Skeletal muscle tissue (tissue), 3 donors: ENCODE measurements at regions not wholly inside any gene's neighbourhood (a gene's known extent, or its start where the extent isn't known, plus 50 kb on each side); places are given as distances from the start of the nearest gene placed in this dataset.
"Not testable (repeated sequence)": the region's sequence is repeated elsewhere in the genome, so short reads cannot be mapped to it uniquely, and the experiment has no call there.

Experiments used
- H3K27ac ChIP-seq: one replicate; pipeline ENCODE4 v1.7.0; 2013; ENCODE audit warnings: mild to moderate bottlenecking, low read depth, low read length, inconsistent platforms
- H3K27me3 ChIP-seq, 3 donors: one replicate each; pipeline ENCODE4 v1.7.0; 2013; ENCODE audit warnings: low read length in 3 of 3; ENCODE audit not compliant: control insufficient read depth in 3 of 3, insufficient read depth in 3 of 3
- H3K36me3 ChIP-seq, 3 donors: one replicate each; pipeline ENCODE4 v1.7.0; 2013; ENCODE audit warnings: low read length in 3 of 3; ENCODE audit not compliant: control insufficient read depth in 3 of 3, insufficient read depth in 3 of 3
- H3K4me1 ChIP-seq, 3 donors: one replicate each; pipeline ENCODE4 v1.7.0; 2013; ENCODE audit warnings: low read length in 3 of 3, mild to moderate bottlenecking in 3 of 3; ENCODE audit not compliant: control insufficient read depth in 3 of 3, insufficient read depth in 3 of 3
- H3K4me3 ChIP-seq, 3 donors: one replicate each; pipeline ENCODE4 v1.7.0; 2013; ENCODE audit warnings: low read length in 3 of 3
- H3K9ac ChIP-seq, 3 donors: one replicate each; pipeline ENCODE4 v1.7.0; 2013; ENCODE audit warnings: low read length in 3 of 3, mild to moderate bottlenecking in 3 of 3, moderate library complexity in 2 of 3, low read depth in 1 of 3
- H3K9me3 ChIP-seq, 3 donors: one replicate each; pipeline ENCODE4 v1.7.0; 2013; ENCODE audit warnings: low read length in 3 of 3; ENCODE audit not compliant: control insufficient read depth in 3 of 3
- donor health status: Osteomylitis.

- not testable (repeated sequence) for H3K27me3 ChIP-seq, H3K9ac ChIP-seq, H3K36me3 ChIP-seq, H3K4me3 ChIP-seq, H3K4me1 ChIP-seq, H3K9me3 ChIP-seq
- peak overlapping the region; percentile 79 for H3K27ac ChIP-seq
Measured at GRCh38 chr3:172579753-172580152, 56.5 kb upstream of the TNFSF10 start.

GRCh38 chr3:172578714-172579113, 55.5 kb upstream of the TNFSF10 start:
- not testable (repeated sequence) for H3K36me3 ChIP-seq, H3K27me3 ChIP-seq, H3K4me3 ChIP-seq, H3K4me1 ChIP-seq, H3K27ac ChIP-seq, H3K9me3 ChIP-seq, H3K9ac ChIP-seq

GRCh38 chr3:172577987-172578570, 54.8 kb upstream of the TNFSF10 start:
- Histone ChIP-seq H3K27me3 (no peaks in the 10 kb centered on the region), H3K36me3 (no peaks in the 10 kb centered on the region), H3K27ac (no peak overlapping the region), H3K9me3 (no peaks in the 10 kb centered on the region), H3K9ac (no peak overlapping the region), H3K4me3 (no peak overlapping the region), H3K4me1 (peaks cover 0 to 4% (median 0%) of the 10 kb centered on the region in 3 donors)

DNA sequence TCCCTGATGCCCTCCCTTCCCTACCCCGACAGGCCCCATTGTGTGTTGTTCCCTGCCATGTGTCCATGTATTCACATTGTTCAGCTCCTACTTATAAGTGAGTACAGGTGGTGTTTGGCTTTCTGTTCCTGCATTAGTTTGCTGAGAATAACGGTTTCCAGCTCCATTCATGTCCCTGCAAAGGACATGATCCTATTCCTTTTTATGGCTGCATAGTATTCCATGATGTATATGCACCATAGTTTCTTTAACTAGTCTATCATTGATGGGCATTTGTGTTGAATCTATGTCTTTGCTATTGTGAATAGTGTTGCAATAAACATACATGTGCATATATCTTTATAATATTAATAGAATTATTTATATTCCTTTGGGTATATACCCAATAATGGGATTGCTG, 52.1 kb upstream of the TNFSF10 start:
- peaks cover 0 to 4% (median 0%) of the 10 kb centered on the region in 3 donors for H3K4me1 ChIP-seq
- no peaks in the 10 kb centered on the region for H3K36me3 ChIP-seq
- no peak overlapping the region for H3K4me3 ChIP-seq
- H3K27me3 ChIP-seq: no peaks in the 10 kb centered on the region
- H3K9ac ChIP-seq: no peak overlapping the region
- no peak overlapping the region for H3K27ac ChIP-seq
- H3K9me3 ChIP-seq: no peaks in the 10 kb centered on the region

DNA sequence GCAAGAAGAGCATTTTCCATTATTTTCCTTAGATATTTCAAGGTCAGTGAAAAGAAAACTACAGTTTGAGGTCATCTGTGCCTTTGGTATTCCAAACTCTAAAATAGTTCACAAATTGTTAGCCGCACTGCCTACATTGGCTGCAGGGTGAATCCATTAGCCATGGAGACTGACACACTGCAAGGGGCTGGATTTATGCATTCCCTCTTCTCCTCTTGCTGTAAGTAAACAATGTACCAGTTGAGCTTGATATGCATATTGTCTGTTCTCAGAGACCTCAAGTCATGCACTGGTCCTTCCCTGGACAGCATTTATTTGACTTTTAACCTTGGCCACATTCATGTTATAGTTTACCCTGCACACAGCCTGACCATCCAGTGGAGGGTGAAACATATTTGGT, 50.2 kb upstream of the TNFSF10 start:
- Histone ChIP-seq H3K27ac (no peak overlapping the region), H3K4me1 (peaks cover 0 to 4% (median 0%) of the 10 kb centered on the region in 3 donors), H3K27me3 (no peaks in the 10 kb centered on the region), H3K9ac (no peak overlapping the region), H3K9me3 (no peaks in the 10 kb centered on the region), H3K4me3 (no peak overlapping the region), H3K36me3 (no peaks in the 10 kb centered on the region)
